ENCODE measurements at regions not wholly inside any gene's neighbourhood (a gene's known extent, or its start where the extent isn't known, plus 50 kb on each side); places are given as distances from the start of the nearest gene placed in this dataset.

- no peak for TF ChIP-seq CTCF (conservative IDR thresholded peaks at IDR 0.05; ENCODE audit: low read depth, low read length)
- no peak for TF ChIP-seq EZH2 (IDR thresholded peaks at IDR 0.05; ENCODE audit: borderline replicate concordance, low read depth, low read length, poor library complexity, severe bottlenecking)
Observed at GRCh38 chr3:64278625-64279024, 53.4 kb upstream of the PRICKLE2 start.

All from A673 (cell line).